ENCODE measurements at regions not wholly inside any gene's neighbourhood (a gene's known extent, or its start where the extent isn't known, plus 50 kb on each side); places are given as distances from the start of the nearest gene placed in this dataset.

- TF ChIP-seq CTCF (IDR thresholded peaks at IDR 0.05) (no peak), POLR2AphosphoS5 (IDR thresholded peaks at IDR 0.05) (no peak)
Measured at GRCh38 chr13:57546942-57547341, 84.6 kb upstream of the PCDH17 start.

Measured in upper lobe of left lung (tissue), 4 donors.